ENCODE measurements at regions not wholly inside any gene's neighbourhood (a gene's known extent, or its start where the extent isn't known, plus 50 kb on each side); places are given as distances from the start of the nearest gene placed in this dataset.

- DNase-seq: no peak
- intact Hi-C loops (cut with DNase I): no loop called here
- Histone ChIP-seq H3K27ac (no peak overlapping the region), H3K4me1 (no peaks in the 10 kb centered on the region), H3K9me3 (no peaks in the 10 kb centered on the region), H3K36me3 (no peaks in the 10 kb centered on the region), H3K4me3 (no peak overlapping the region), H3K27me3 (ENCODE audit: low read depth) (no peaks in the 10 kb centered on the region)
- ATAC-seq: no peak
- no peak for TF ChIP-seq CTCF (IDR thresholded peaks at IDR 0.05)
Measured at GRCh38 chr9:18040327-18040726, 433.6 kb upstream of the ADAMTSL1 start.

GRCh38 chr9:18043978-18044377, 430.0 kb upstream of the ADAMTSL1 start:
- no peak for ATAC-seq
- Histone ChIP-seq H3K4me3 (no peak overlapping the region), H3K36me3 (no peaks in the 10 kb centered on the region), H3K27ac (no peak overlapping the region), H3K27me3 (ENCODE audit: low read depth) (no peaks in the 10 kb centered on the region), H3K4me1 (no peaks in the 10 kb centered on the region), H3K9me3 (no peaks in the 10 kb centered on the region)
- intact Hi-C loops (cut with DNase I): no loop called here
- no peak for DNase-seq
- TF ChIP-seq CTCF (IDR thresholded peaks at IDR 0.05): no peak

- ATAC-seq (no peak), DNase-seq (no peak)
- H3K36me3 ChIP-seq: no peaks in the 10 kb centered on the region
- no peaks in the 10 kb centered on the region for H3K27me3 ChIP-seq (ENCODE audit: low read depth)
- H3K4me3 ChIP-seq: no peak overlapping the region
- no peak for TF ChIP-seq CTCF (IDR thresholded peaks at IDR 0.05)
- H3K4me1 ChIP-seq: no peaks in the 10 kb centered on the region
- H3K27ac ChIP-seq: no peak overlapping the region
- intact Hi-C loops (cut with DNase I): no loop called here
- no peaks in the 10 kb centered on the region for H3K9me3 ChIP-seq
Measured at GRCh38 chr9:18045326-18045725, 428.6 kb upstream of the ADAMTSL1 start.

- no peaks in the 10 kb centered on the region for H3K4me1 ChIP-seq
- no peak overlapping the region for H3K4me3 ChIP-seq
Measured at GRCh38 chr9:18046068-18046467, 427.9 kb upstream of the ADAMTSL1 start.

GRCh38 chr9:18051638-18052037, 422.3 kb upstream of the ADAMTSL1 start:
- Histone ChIP-seq H3K27ac (no peak overlapping the region), H3K36me3 (no peaks in the 10 kb centered on the region), H3K9me3 (no peaks in the 10 kb centered on the region), H3K4me1 (no peaks in the 10 kb centered on the region), H3K27me3 (ENCODE audit: low read depth) (no peaks in the 10 kb centered on the region), H3K4me3 (no peak overlapping the region)
- intact Hi-C loops (cut with DNase I): no loop called here
- ATAC-seq: no peak
- TF ChIP-seq CTCF (IDR thresholded peaks at IDR 0.05): no peak
- DNase-seq: no peak

More at GRCh38 chr9:18046068-18046467, 427.9 kb upstream of the ADAMTSL1 start:
- Histone ChIP-seq H3K27me3 (ENCODE audit: low read depth) (no peaks in the 10 kb centered on the region), H3K27ac (no peak overlapping the region), H3K36me3 (no peaks in the 10 kb centered on the region), H3K9me3 (no peaks in the 10 kb centered on the region)
- intact Hi-C loops (cut with DNase I): no loop called here
- no peak for TF ChIP-seq CTCF (IDR thresholded peaks at IDR 0.05)
- ATAC-seq (no peak), DNase-seq (no peak)

GRCh38 chr9:18052060-18052459, 421.9 kb upstream of the ADAMTSL1 start:
- no peak for TF ChIP-seq CTCF (IDR thresholded peaks at IDR 0.05)
- intact Hi-C loops (cut with DNase I): no loop called here
- Histone ChIP-seq H3K27ac (no peak overlapping the region), H3K36me3 (no peaks in the 10 kb centered on the region), H3K9me3 (no peaks in the 10 kb centered on the region), H3K4me3 (no peak overlapping the region), H3K27me3 (ENCODE audit: low read depth) (no peaks in the 10 kb centered on the region), H3K4me1 (no peaks in the 10 kb centered on the region)
- DNase-seq (no peak), ATAC-seq (peak in 1 of 2 donors; percentile 23)
